ENCODE measurements at regions not wholly inside any gene's neighbourhood (a gene's known extent, or its start where the extent isn't known, plus 50 kb on each side); places are given as distances from the start of the nearest gene placed in this dataset.

DNA sequence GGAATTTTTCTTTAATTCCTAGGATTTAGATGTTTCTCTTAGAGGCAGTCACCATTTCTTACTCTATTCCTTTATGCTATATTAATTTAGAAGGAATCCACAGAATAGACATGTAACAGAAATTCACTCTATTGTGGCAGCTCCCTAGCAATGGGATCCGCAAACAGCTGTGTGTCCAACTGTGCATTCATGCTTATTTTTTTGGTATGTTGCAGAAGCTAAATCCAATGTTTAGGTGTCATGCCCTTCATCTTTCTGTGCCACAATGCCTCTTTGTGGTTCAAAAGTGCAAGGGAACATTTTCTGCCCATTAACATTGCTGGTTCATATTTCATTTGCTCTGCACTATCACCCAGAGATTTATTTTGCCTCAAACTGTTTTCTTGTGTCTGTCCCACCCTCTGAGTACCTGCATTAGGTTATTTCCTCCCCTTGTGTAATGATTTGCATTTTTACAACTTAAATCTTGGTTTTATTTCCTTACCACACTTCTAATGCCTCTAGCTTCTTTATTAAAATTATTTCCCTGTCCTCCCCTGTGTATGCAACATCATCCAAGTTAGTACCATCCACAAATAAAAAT, 816.5 kb downstream of the EFNA5 start:
- in situ Hi-C loops (cut with HindIII; ENCODE audit: low sequenced_read_pairs): no loop called here
- TF ChIP-seq, protein P1, sequence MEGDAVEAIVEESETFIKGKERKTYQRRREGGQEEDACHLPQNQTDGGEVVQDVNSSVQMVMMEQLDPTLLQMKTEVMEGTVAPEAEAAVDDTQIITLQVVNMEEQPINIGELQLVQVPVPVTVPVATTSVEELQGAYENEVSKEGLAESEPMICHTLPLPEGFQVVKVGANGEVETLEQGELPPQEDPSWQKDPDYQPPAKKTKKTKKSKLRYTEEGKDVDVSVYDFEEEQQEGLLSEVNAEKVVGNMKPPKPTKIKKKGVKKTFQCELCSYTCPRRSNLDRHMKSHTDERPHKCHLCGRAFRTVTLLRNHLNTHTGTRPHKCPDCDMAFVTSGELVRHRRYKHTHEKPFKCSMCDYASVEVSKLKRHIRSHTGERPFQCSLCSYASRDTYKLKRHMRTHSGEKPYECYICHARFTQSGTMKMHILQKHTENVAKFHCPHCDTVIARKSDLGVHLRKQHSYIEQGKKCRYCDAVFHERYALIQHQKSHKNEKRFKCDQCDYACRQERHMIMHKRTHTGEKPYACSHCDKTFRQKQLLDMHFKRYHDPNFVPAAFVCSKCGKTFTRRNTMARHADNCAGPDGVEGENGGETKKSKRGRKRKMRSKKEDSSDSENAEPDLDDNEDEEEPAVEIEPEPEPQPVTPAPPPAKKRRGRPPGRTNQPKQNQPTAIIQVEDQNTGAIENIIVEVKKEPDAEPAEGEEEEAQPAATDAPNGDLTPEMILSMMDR (IDR thresholded peaks at IDR 0.05; ENCODE audit: low read depth, low read length): no peak
- no peak overlapping the region for H3K4me3 ChIP-seq (ENCODE audit: low read depth, low read length)
- no peak for DNase-seq (ENCODE audit: low read depth, low spot score)

DNA sequence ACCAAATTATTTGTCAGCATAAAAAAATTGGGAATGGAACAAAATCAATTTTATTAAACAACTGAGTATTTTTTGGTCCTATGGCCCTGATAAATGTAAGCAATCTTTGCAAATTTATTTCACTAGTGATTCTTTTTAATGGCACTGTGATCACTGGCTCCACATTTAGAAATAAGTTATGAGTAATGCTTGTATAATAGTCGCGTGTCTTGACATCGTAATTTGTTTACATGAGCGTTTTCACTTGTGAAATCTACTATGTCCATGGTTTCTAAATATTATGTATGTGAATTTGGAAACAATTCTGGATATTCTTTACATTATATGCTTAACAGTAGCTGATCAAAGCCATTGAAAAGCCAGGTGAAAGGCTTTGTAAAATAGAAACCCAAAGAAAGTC, 817.5 kb downstream of the EFNA5 start:
- TF ChIP-seq, protein P1 (IDR thresholded peaks at IDR 0.05; ENCODE audit: low read depth, low read length): no peak
- H3K4me3 ChIP-seq (ENCODE audit: low read depth, low read length): no peak overlapping the region
- in situ Hi-C loops (cut with HindIII; ENCODE audit: low sequenced_read_pairs): no loop called here
- DNase-seq (ENCODE audit: low read depth, low spot score): no peak

DNA sequence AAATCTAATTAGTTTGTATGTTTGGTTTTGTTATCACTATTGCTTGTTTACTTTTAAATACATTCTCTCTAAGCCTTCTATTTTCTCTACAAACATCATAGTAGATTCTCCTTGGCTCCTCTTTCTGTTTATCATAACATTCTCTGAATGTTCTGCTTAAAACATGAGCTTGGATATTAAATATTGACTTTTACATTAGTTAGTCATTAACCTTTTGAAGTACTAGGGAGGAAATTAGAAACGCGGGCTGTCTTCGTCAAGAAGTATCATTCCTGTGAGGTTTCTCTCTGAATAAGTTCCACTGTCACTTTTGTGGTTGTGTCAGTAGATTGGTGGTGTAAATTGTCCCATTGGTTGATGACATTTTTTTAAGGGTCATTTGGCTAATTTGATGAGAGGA, 821.5 kb downstream of the EFNA5 start:
- no peak overlapping the region for H3K4me3 ChIP-seq (ENCODE audit: low read depth, low read length)
- DNase-seq (ENCODE audit: low read depth, low spot score): no peak
- TF ChIP-seq, protein P1 (IDR thresholded peaks at IDR 0.05; ENCODE audit: low read depth, low read length): no peak
- in situ Hi-C loops (cut with HindIII; ENCODE audit: low sequenced_read_pairs): no loop called here

DNA sequence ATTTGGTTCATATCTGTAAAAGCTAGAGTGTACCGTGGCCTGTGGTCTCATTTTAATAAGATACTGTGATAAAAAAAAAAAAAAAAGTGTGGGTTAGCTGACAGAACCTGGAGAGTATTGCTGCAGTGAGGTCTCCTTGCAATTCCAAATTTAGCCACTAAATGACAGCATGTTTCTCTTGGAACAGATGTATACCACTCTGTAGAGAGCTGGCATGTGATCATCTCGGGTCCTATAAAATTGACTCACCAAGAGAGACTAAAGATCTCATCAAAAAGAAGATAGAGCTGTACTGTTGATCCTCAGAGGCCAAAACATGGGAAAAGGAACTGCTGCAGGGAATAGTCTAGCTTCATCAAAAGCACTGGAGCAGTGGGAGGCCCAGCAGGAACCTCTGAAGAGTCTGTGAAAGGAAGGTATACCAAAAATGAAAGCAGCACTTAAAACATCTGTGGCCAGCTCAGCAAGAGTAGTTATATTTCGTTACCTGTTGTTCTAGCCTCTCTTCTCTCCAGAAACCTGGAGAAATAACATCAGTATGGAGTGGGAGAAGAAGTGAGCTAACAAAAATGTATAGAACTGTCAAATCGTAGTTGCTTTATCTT, 826.8 kb downstream of the EFNA5 start:
- TF ChIP-seq, protein P1 (IDR thresholded peaks at IDR 0.05; ENCODE audit: low read depth, low read length): peak; percentile 24
- in situ Hi-C loops (cut with HindIII; ENCODE audit: low sequenced_read_pairs): no loop called here
- peak; percentile 21 for DNase-seq (ENCODE audit: low read depth, low spot score)
- H3K4me3 ChIP-seq (ENCODE audit: low read depth, low read length): no peak overlapping the region

DNA sequence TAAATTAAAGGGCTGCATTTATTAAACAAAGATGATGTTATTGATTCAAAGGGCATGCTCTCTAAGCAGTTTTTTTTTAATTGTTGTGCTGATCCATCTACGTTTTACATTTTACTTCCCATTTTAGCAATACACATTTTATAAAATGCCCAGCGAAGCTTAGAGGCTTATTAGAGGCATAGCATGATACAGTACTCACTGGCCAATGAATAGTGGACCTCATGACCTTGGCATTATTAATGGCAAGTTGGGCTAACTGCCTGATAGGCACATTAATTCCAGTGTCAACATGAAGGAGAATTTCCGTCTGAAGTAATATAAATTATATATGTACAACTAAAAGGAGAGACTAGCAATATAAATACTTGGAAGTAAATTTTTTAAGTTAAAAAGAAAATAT, 837.2 kb downstream of the EFNA5 start:
- TF ChIP-seq, protein P1 (IDR thresholded peaks at IDR 0.05; ENCODE audit: low read depth, low read length): no peak
- in situ Hi-C loops (cut with HindIII; ENCODE audit: low sequenced_read_pairs): no loop called here
- no peak for DNase-seq (ENCODE audit: low read depth, low spot score)
- H3K4me3 ChIP-seq (ENCODE audit: low read depth, low read length): no peak overlapping the region

DNA sequence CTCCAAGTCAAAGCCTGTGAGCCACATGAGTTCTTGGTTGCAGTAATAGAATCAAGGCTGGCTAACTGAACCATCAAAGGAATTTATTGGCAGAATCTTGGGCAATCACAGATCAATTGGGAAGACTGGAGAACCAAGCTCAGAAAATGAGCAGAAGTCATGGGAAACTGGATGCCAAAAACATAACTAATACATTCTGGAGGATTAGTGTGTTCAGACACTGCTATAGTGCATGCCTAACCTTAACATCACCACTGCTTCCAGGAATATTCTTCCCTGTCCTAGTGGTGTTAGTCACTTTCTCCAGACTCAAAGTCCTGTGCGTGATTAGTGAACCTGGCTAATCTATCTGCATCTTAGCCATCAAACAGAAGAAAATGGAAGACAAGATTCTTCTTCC, 843.7 kb downstream of the EFNA5 start:
- in situ Hi-C loops (cut with HindIII; ENCODE audit: low sequenced_read_pairs): no loop called here
- DNase-seq (ENCODE audit: low read depth, low spot score): no peak
- H3K4me3 ChIP-seq (ENCODE audit: low read depth, low read length): no peak overlapping the region
- TF ChIP-seq, protein P1 (IDR thresholded peaks at IDR 0.05; ENCODE audit: low read depth, low read length): no peak
